Loucy (cell line): ENCODE measurements at regions not wholly inside any gene's neighbourhood (a gene's known extent, or its start where the extent isn't known, plus 50 kb on each side); places are given as distances from the start of the nearest gene placed in this dataset.

Experiments
- H2AFZ ChIP-seq: fragments of 200-600 bp; sonication (generic); 2 replicates; pipeline ENCODE4 v1.6.0; 2016; ENCODE audit warnings: antibody characterized with exemption, mild to moderate bottlenecking, low read length, moderate library complexity
- H3F3A ChIP-seq: fragments of 200-600 bp; 2 replicates; pipeline ENCODE4 v1.6.0; 2016; ENCODE audit warnings: antibody characterized with exemption, low read depth, mild to moderate bottlenecking
- H3K27me3 ChIP-seq: fragments of 200-600 bp; sonication (generic); 2 replicates; pipeline ENCODE4 v1.6.1; 2014; ENCODE audit warnings: low read length, mild to moderate bottlenecking; ENCODE audit not compliant: insufficient read depth, poor library complexity, severe bottlenecking
- H3K36me3 ChIP-seq: fragments of 200-600 bp; sonication (generic); 2 replicates; pipeline ENCODE4 v1.6.1; 2016; ENCODE audit warnings: low read length; ENCODE audit not compliant: insufficient read depth
- H3K4me1 ChIP-seq: fragments of 200-600 bp; sonication (generic); 2 replicates; pipeline ENCODE4 v1.5.1; 2014; ENCODE audit warnings: low read length, mild to moderate bottlenecking; ENCODE audit not compliant: insufficient read depth, poor library complexity, severe bottlenecking
- H3K4me2 ChIP-seq: fragments of 200-600 bp; sonication (generic); 2 replicates; pipeline ENCODE4 v1.6.0; 2014; ENCODE audit warnings: antibody characterized with exemption, low read length, low read depth, mild to moderate bottlenecking; ENCODE audit not compliant: poor library complexity, severe bottlenecking
- H3K4me3 ChIP-seq: fragments of 200-600 bp; sonication (generic); 2 replicates; pipeline ENCODE4 v1.5.1; 2014; ENCODE audit warnings: low read length, mild to moderate bottlenecking, mixed read lengths; ENCODE audit not compliant: poor library complexity, severe bottlenecking
- H3K79me2 ChIP-seq: fragments of 200-600 bp; sonication (generic); 2 replicates; pipeline ENCODE4 v1.6.1; 2014; ENCODE audit warnings: low read length; ENCODE audit not compliant: insufficient read depth
- H3K9ac ChIP-seq: fragments of 200-600 bp; sonication (generic); 2 replicates; pipeline ENCODE4 v1.6.0; 2014; ENCODE audit warnings: mild to moderate bottlenecking, low read depth, low read length, moderate library complexity; ENCODE audit not compliant: poor library complexity, severe bottlenecking
- H3K9me2 ChIP-seq: fragments of 200-600 bp; sonication (generic); replicated peaks from 2 replicates; pipeline ENCODE4 v1.6.1; 2016; ENCODE audit warnings: low read depth, low read length, mixed read lengths
- H3K9me3 ChIP-seq: fragments of 200-600 bp; sonication (generic); 2 replicates; pipeline ENCODE4 v1.6.1; 2014; ENCODE audit warnings: mild to moderate bottlenecking, antibody characterized with exemption, low read length, low read depth; ENCODE audit not compliant: insufficient read depth
- H4K20me1 ChIP-seq: fragments of 200-600 bp; sonication (generic); 2 replicates; pipeline ENCODE4 v1.6.0; 2014; ENCODE audit warnings: antibody characterized with exemption, low read length, mild to moderate bottlenecking; ENCODE audit not compliant: insufficient read depth, poor library complexity, severe bottlenecking
- CTCF ChIP-seq: fragments of 200-600 bp; sonication (generic); conservative IDR thresholded peaks from 2 replicates; pipeline ENCODE4 v1.5.1; 2014; ENCODE audit warnings: mild to moderate bottlenecking, antibody characterized with exemption, low read length
- EZH2phosphoT487 ChIP-seq: fragments of 200-600 bp; IDR thresholded peaks from 2 replicates; pipeline ENCODE4 v1.6.1; 2018; ENCODE audit warnings: antibody characterized with exemption, mild to moderate bottlenecking, moderate library complexity, borderline replicate concordance

DNA sequence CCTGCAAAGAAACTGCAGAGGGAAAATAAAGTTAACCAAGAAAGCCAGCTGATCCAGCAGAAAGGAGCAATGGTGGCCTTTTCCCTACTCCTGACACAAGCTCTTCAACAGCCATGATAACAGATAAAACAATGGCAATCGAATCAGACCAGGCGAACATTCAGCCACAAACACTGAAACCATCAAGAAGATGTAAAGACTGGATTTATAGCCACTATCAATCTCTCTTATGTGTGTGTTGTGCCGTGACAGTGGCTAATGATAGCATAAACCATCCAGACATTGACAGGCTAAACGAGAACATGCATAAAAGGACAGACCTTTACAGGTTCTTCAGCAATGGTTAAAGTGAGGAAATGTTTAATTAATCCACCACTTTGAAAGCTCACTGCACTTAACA is 78.1 kb upstream of the RAB4A start:
- no peaks in the 10 kb centered on the region for H3K9me2 ChIP-seq
- no peaks in the 10 kb centered on the region for H3K36me3 ChIP-seq
- H3K79me2 ChIP-seq: no peaks in the 10 kb centered on the region
- H3F3A ChIP-seq: no peaks in the 10 kb centered on the region
- no peak overlapping the region for H3K4me3 ChIP-seq
- no peaks in the 10 kb centered on the region for H4K20me1 ChIP-seq
- H3K4me1 ChIP-seq: no peaks in the 10 kb centered on the region
- no peaks in the 10 kb centered on the region for H3K9me3 ChIP-seq
- peak overlapping the region; percentile 25; the same call in 1 of the 2 replicates for H2AFZ ChIP-seq
- TF ChIP-seq EZH2phosphoT487 (no peak), CTCF (no peak)
- no peak overlapping the region for H3K9ac ChIP-seq
- H3K27me3 ChIP-seq: no peaks in the 10 kb centered on the region
- H3K4me2 ChIP-seq: no peak overlapping the region

DNA sequence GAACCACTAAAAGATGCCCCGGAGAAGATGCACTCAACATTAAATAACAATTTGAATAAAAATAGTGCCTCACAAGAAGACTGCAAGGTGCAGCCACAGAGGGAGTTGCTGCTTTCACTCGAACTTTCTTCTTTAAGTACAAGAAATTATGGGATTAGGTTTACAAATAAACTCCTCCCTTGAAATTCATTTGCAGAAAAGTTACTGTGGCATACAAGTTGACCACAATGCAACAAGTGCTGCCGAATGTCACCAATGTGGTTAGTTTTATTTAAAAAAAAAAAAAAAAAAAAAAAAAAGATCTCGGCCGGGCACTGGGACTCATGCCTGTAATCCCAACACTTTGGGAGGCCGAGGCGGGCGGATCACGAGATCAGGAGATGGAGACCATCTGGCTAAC is 76.8 kb upstream of the RAB4A start:
- Histone ChIP-seq H3K27me3 (no peaks in the 10 kb centered on the region), H3K79me2 (no peaks in the 10 kb centered on the region), H3K9me2 (no peaks in the 10 kb centered on the region), H4K20me1 (no peaks in the 10 kb centered on the region), H3K9me3 (no peaks in the 10 kb centered on the region), H3K4me1 (no peaks in the 10 kb centered on the region), H3K36me3 (no peaks in the 10 kb centered on the region), H3K4me2 (no peak overlapping the region), H3K9ac (no peak overlapping the region), H2AFZ (no peak overlapping the region), H3F3A (no peaks in the 10 kb centered on the region), H3K4me3 (no peak overlapping the region)
- TF ChIP-seq EZH2phosphoT487 (no peak), CTCF (no peak)

- no peaks in the 10 kb centered on the region for H3K79me2 ChIP-seq
- no peaks in the 10 kb centered on the region for H4K20me1 ChIP-seq
- peaks cover 3% of the 10 kb centered on the region for H3K4me1 ChIP-seq
- no peaks in the 10 kb centered on the region for H3K36me3 ChIP-seq
- no peak overlapping the region for H3K4me2 ChIP-seq
- H3K9me2 ChIP-seq: no peaks in the 10 kb centered on the region
- TF ChIP-seq EZH2phosphoT487 (no peak), CTCF (no peak)
- H3K4me3 ChIP-seq: no peak overlapping the region
- H3K9me3 ChIP-seq: no peaks in the 10 kb centered on the region
- no peaks in the 10 kb centered on the region for H3K27me3 ChIP-seq
- H3K9ac ChIP-seq: no peak overlapping the region
- H3F3A ChIP-seq: no peaks in the 10 kb centered on the region
- H2AFZ ChIP-seq: no peak overlapping the region
Measured at GRCh38 chr1:229195246-229195645, 75.7 kb upstream of the RAB4A start.
